Natural killer cell (primary cell): ENCODE measurements at regions not wholly inside any gene's neighbourhood (a gene's known extent, or its start where the extent isn't known, plus 50 kb on each side); places are given as distances from the start of the nearest gene placed in this dataset.

Experiments used
- ATAC-seq, 3 donors: fragments of 150-1000 bp in 2 of 3; fragments of 200-7000 bp in 1 of 3; cut with Tn5 transposase; 1 replicate in 1 of 3; 2 replicates in 2 of 3; pipeline ENCODE4 v1.10.0; 2021; ENCODE audit warnings: mild to moderate bottlenecking in 2 of 3, moderate library complexity in 2 of 3
- DNase-seq, 2 donors: peaks; one replicate each; pipeline versions ENCODE4 v3.0.0 to v3.0.0-alpha.2; 2013 to 2021; ENCODE audit warnings: mixed read lengths in 1 of 2
- H3K27ac ChIP-seq: one replicate; pipeline ENCODE4 v1.5.1; 2013; ENCODE audit warnings: mild to moderate bottlenecking, low read length
- H3K27me3 ChIP-seq: one replicate; pipeline ENCODE4 v1.6.1; 2013; ENCODE audit warnings: low read length; ENCODE audit not compliant: control insufficient read depth, insufficient read depth
- H3K36me3 ChIP-seq: one replicate; pipeline ENCODE4 v1.6.1; 2013; ENCODE audit warnings: low read length; ENCODE audit not compliant: control insufficient read depth, insufficient read depth
- H3K4me1 ChIP-seq: one replicate; pipeline ENCODE4 v1.6.1; 2013; ENCODE audit warnings: low read length; ENCODE audit not compliant: control insufficient read depth, insufficient read depth
- H3K4me3 ChIP-seq: one replicate; pipeline ENCODE4 v1.5.1; 2013; ENCODE audit warnings: low read length
- H3K9me3 ChIP-seq: one replicate; pipeline ENCODE4 v1.6.1; 2013; ENCODE audit warnings: low read length; ENCODE audit not compliant: control insufficient read depth, insufficient read depth
- H3K27ac Mint-ChIP-seq, 2 donors: one replicate each; pipeline ENCODE4 v1.8.0; 2022; ENCODE audit warnings: mild to moderate bottlenecking in 2 of 2, mixed read lengths in 2 of 2, moderate library complexity in 1 of 2
- H3K27me3 Mint-ChIP-seq, 2 donors: one replicate each; pipeline ENCODE4 v1.8.0; 2022; ENCODE audit warnings: low read depth in 2 of 2, mixed read lengths in 2 of 2
- H3K36me3 Mint-ChIP-seq: one replicate; pipeline ENCODE4 v1.8.0; 2022; ENCODE audit warnings: mixed read lengths
- H3K4me1 Mint-ChIP-seq, 2 donors: one replicate each; pipeline ENCODE4 v1.8.0; 2022; ENCODE audit warnings: mixed read lengths in 2 of 2
- H3K4me3 Mint-ChIP-seq: one replicate; pipeline ENCODE4 v1.8.0; 2022; ENCODE audit warnings: mild to moderate bottlenecking, moderate library complexity, mixed read lengths
- H3K9me3 Mint-ChIP-seq, 2 donors: one replicate each; pipeline ENCODE4 v1.8.0; 2022; ENCODE audit warnings: mixed read lengths in 2 of 2
- CTCF ChIP-seq: fragments of 200-600 bp; IDR thresholded peaks from one replicate; pipeline ENCODE4 v1.8.0; 2022; ENCODE audit warnings: antibody characterized with exemption
- WGBS: methylation state at CpG from one replicate; pipeline ENCODE4 v1.1.7; 2013; ENCODE audit warnings: missing lambda C conversion rate; ENCODE audit not compliant: insufficient coverage; 5-methylcytosine and 5-hydroxymethylcytosine counted together
- intact Hi-C: fragments of 100-400 bp; cut with micrococcal nuclease; formaldehyde crosslinking; loops from one replicate; pipeline ENCODE4 v1.14.2; 2022

- 92% methylated on average over 3 of the region's 4 CpGs for WGBS
- Mint-ChIP-seq H3K36me3 (no peaks in the 10 kb centered on the region), H3K4me1 (peaks cover 5 to 6% of the 10 kb centered on the region in 2 donors), H3K4me3 (no peak overlapping the region), H3K27ac (no peak overlapping the region), H3K9me3 (no peaks in the 10 kb centered on the region), H3K27me3 (peaks cover 0 to 6% of the 10 kb centered on the region in 2 donors)
- no peak overlapping the region for H3K27ac ChIP-seq
- H3K36me3 ChIP-seq: no peaks in the 10 kb centered on the region
- H3K4me3 ChIP-seq: no peak overlapping the region
- H3K27me3 ChIP-seq: no peaks in the 10 kb centered on the region
- intact Hi-C loops: no loop called here
- ATAC-seq: no peak
- no peak for TF ChIP-seq CTCF
- H3K4me1 ChIP-seq: no peaks in the 10 kb centered on the region
- no peak for DNase-seq
- no peaks in the 10 kb centered on the region for H3K9me3 ChIP-seq
These were observed 233.3 kb upstream of the FOXN3 start for GRCh38 chr14:89650077-89650978.

- 70% methylated on average over 5 of the region's 7 CpGs for WGBS
- Mint-ChIP-seq H3K36me3 (no peaks in the 10 kb centered on the region), H3K4me3 (no peak overlapping the region), H3K9me3 (no peaks in the 10 kb centered on the region), H3K27me3 (peaks cover 0 to 6% of the 10 kb centered on the region in 2 donors), H3K27ac (no peak overlapping the region), H3K4me1 (peaks cover 5 to 6% of the 10 kb centered on the region in 2 donors)
- no peaks in the 10 kb centered on the region for H3K27me3 ChIP-seq
- no peak for TF ChIP-seq CTCF
- H3K9me3 ChIP-seq: no peaks in the 10 kb centered on the region
- H3K4me3 ChIP-seq: no peak overlapping the region
- DNase-seq: no peak
- no peaks in the 10 kb centered on the region for H3K4me1 ChIP-seq
- ATAC-seq: no peak
- H3K27ac ChIP-seq: no peak overlapping the region
- intact Hi-C loops: no loop called here
- no peaks in the 10 kb centered on the region for H3K36me3 ChIP-seq
These were observed 232.5 kb upstream of the FOXN3 start for GRCh38 chr14:89649451-89650075.

GRCh38 chr14:89648924-89649323 is 231.9 kb upstream of the FOXN3 start:
- no peak for ATAC-seq
- Histone ChIP-seq H3K4me1 (no peaks in the 10 kb centered on the region), H3K9me3 (no peaks in the 10 kb centered on the region), H3K27me3 (no peaks in the 10 kb centered on the region), H3K27ac (no peak overlapping the region), H3K4me3 (no peak overlapping the region), H3K36me3 (no peaks in the 10 kb centered on the region)
- no peaks in the 10 kb centered on the region for H3K36me3 Mint-ChIP-seq
- intact Hi-C loops: no loop called here
- WGBS: 82% methylated on average over 5 of the region's 5 CpGs
- H3K9me3 Mint-ChIP-seq: no peaks in the 10 kb centered on the region
- no peak overlapping the region for H3K27ac Mint-ChIP-seq
- H3K27me3 Mint-ChIP-seq: peaks cover 0 to 6% of the 10 kb centered on the region in 2 donors
- H3K4me1 Mint-ChIP-seq: peaks cover 5 to 6% of the 10 kb centered on the region in 2 donors
- H3K4me3 Mint-ChIP-seq: no peak overlapping the region
- TF ChIP-seq CTCF: no peak
- no peak for DNase-seq
